GM18526 (cell line): ENCODE measurements at regions not wholly inside any gene's neighbourhood (a gene's known extent, or its start where the extent isn't known, plus 50 kb on each side); places are given as distances from the start of the nearest gene placed in this dataset.

Experiments
- POLR2A ChIP-seq: IDR thresholded peaks from 3 replicates; pipeline ENCODE4 v1.6.1; 2011; ENCODE audit not compliant: insufficient read length; ENCODE audit errors: extremely low read depth

DNA sequence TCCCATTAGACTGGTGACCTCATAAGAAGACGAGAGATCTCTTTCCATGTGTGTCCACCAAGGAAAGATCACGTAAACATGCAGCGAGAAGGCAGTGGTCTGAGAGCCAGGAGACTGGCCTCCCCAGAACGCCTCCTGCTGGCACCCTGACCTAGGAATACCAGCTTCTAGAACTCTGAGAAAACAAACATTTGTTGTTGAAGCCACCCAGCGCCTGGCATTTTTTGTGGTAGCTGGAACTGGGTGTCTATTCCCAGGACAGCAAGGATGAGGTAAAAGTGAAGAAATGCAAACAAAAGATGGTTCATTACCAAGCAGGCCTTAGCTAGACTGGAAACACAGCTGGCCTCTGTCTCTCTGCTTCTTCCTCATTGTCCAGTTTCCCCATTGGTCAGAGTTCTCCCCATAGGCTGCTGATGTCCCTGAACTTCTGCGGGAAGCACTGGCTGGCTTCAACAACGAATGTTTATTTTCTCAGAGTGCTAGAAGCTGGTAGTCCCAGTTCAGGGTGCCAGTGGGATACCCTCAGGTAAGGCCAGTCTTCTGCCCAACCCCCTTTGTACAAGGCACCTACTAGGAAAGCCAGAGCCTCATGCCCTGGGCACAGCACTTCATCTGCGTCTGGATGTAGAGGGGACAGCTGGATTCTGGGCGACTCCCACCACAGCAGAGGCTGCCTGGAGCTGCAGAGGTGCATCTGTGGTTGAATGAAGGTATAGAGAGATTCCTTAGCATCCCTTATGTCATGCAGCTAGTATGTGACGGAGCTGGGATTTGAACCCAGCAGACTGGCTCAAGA is 304.9 kb downstream of the TCERG1L start:
- TF ChIP-seq POLR2A = no peak

DNA sequence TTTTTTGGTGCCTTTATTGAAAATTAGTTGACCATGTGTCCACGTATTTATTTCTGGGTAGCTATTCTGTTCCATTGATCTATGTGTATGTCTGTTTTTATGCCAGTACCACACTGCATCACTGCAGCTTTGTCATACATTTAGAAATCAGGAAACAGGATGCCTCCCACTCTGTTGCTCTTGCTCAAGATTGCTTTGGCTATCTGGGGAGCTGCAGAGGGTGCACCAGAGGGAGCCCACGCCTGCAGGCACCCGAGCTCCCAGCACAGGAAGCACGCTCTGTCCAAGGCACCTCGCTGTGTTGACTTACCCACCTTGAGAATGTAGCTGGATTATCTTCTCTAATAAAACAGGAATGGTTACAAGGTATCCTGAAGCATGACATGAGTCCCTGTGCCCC is 301.7 kb downstream of the TCERG1L start:
- no peak for TF ChIP-seq POLR2A

DNA sequence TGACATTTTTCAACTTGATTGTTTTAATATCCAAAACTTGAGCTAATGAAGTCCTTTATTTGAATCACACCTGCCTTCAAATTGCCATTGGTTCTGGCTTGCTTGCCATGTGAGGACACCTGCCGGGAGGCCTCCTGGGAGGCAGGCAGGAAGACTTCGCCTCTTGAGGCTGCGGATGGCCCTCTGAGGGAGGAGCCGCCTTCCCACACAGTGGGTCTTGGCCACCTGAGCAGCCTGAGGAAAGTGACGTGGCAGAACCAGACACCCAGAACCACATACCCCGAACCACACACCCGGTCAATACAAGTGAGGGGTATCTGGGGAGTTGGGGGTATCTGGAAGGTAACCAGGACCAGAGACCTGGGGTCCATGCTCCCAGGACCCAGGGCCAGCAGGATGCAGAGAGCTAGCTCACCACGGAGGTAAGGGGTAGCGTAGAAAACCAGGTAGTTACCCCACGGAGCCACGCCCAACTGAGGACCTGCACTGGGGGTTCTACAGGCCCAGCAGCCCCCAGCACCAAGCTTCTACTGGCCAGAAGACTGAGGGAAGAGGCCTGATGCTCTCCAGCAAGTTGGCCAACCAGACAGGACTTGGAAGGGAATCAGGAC is 300.5 kb downstream of the TCERG1L start:
- TF ChIP-seq POLR2A = no peak

DNA sequence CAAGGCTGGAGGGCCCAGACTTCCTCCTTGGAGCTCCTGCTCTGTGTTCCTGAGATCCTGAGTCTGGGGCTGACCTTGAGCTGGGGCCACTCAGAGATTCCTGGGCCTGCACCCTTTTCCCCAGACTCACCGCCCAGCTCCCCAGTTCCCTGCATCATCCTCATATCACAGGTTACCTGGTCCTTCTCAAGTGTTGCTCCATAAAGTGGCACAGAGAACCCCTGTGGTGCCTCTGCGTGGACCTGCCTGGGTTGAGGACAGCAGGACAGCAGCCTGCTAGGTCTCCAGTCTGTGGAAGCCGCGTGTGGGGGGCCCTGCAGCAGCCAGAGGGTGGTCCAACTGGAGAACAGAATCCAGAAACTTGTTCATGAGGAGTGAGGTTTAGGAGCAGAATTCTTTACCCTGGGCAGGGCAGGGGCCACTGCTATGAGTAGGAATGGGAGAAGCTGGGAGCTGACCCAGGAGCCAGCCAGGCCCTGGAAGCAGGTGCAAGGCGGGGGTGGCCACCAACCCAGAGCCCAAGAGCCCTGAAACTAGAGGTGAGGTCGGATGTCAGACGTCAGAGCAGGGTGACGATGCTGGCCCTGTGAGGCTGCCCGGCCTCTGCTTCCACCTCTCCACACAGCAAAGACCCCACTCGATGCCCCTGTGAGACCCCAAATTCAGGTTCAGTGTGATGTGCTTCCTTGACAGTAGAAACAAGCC is 299.4 kb downstream of the TCERG1L start:
- TF ChIP-seq POLR2A = no peak

DNA sequence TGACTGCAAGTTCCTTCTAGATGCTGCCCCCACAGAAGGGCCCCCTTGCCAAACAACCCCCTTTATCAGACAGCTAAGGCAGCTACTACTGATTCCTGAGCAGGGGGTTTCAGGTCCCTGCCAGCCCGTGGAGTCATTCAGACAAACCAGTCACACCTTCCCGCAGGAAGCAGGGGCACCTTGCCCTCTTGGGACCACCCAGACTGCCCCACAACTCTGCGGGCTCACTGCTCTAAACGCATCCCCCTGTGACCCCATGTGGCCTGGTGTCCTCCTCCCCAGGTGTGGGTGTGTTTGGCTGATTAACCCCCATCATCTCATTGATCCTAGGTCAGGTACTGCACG is 298.9 kb downstream of the TCERG1L start:
- no peak for TF ChIP-seq POLR2A

DNA sequence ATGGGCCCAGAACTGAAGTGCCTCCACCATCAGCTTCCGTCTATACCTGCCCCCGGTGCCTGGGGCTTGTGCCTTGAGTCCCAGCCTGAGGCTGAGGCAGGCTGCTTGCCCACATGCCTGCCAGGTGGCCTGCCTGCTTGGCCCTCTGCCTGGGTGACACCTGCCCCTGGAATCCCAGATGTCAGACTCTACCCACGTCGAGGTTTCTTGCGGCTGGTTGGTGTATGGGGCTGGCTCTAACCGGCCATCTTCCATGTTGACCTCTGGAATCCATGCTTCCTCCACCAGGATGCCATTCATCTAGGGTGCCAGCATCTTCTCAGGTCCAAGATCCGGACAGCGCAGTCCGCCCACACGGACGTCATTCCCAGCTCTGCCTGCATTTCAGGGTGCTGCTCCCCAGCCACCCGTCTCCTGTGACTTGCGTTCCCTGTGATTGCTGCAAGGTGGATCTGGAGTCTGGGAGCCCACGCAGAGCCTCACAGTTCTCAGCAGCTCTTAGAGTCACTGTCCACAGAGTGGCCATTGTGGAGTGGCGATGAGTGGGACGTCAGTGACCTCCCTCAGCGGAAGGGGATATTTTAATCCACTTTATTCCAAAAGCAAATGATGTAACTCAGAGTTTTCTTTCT is 298.1 kb downstream of the TCERG1L start:
- no peak for TF ChIP-seq POLR2A

DNA sequence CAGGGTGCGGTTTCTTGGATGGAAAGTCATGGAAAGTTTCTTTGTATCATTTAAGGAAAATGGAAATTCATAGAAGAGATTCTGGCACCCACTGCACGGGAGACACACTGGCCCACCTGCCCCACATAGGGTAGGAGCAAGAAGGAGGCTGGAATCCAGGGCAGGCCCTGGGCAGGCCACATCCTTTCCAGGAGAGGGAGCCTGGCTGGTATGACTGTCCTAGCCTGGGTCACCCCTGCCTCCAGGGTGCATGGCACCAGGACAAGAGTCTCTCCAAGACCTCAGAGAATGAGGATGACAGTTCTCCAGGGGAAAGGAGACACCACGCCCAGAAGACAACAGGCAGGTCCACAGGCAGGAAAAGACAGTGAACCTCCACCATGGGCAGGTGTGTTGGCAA is 297.2 kb downstream of the TCERG1L start:
- no peak for TF ChIP-seq POLR2A

DNA sequence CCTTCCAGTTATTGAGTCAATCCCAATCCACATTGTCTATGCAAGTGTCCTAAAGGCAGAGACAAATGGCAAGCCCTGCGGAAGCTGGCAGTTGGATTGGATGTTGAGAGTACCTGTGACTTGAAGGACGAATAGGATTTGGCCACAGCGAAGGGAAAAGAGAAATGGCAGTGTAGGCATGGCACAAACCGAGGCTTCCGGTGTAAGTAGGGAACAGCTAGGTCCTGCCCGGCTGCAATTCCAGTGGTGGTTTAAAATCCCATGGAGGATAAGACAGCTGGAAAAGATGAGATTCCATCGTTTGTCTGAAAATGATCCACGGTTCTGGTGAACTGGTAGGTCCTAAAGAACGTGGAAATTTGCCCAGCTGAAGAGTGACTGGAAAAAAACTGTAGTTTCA is 296.2 kb downstream of the TCERG1L start:
- no peak for TF ChIP-seq POLR2A

DNA sequence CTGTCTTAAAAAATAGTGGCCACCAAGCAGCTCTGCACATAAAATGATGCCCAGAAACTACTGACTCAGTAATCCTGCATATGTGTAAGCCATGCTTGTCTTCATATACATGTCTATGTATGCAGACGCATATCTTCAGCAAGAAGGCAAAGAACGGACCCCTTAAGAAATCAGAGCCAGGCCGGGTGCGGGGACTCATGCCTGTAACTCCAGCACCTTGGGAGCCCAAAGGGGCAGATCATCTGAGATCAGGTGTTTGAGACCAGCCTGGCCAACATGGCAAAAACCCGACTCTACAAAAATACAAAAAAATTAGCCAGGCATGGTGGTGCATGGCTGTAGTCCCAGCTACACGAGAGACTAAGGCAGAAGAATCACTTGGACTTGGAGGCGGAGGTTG is 295.0 kb downstream of the TCERG1L start:
- no peak for TF ChIP-seq POLR2A

DNA sequence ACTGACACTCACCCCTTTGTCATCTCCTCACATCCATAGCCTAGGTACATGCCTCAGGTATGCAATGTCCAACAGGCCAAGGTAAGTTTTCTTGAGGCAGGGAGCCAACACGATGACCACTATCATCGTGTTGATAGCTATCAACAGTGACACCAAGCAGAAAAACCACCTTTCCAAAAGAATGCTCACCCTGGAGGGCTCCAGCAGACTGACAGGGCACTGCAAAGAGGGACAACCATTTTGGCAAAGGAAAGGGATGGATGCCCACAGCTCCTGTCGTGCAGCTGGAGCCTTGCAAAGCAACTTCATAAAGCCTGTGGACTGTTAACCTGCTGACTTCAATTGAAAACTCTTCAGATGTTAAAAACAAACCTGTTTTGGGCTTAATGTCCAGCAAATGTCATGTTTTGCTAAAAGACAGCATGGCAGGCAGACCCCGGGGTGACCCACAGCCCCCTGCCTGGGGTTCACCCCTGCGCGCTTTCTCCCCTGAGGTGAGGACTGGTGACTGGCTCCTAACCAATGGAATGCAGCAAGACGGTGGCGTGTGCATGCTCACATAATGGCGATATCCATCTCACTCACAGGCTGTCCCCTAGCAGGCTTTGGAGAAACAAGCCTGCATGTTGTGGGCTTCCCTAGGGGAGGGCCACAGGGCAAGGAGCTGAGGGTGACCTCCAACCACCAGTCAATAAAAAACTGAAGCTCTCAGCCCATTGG is 293.8 kb downstream of the TCERG1L start:
- TF ChIP-seq POLR2A = no peak

DNA sequence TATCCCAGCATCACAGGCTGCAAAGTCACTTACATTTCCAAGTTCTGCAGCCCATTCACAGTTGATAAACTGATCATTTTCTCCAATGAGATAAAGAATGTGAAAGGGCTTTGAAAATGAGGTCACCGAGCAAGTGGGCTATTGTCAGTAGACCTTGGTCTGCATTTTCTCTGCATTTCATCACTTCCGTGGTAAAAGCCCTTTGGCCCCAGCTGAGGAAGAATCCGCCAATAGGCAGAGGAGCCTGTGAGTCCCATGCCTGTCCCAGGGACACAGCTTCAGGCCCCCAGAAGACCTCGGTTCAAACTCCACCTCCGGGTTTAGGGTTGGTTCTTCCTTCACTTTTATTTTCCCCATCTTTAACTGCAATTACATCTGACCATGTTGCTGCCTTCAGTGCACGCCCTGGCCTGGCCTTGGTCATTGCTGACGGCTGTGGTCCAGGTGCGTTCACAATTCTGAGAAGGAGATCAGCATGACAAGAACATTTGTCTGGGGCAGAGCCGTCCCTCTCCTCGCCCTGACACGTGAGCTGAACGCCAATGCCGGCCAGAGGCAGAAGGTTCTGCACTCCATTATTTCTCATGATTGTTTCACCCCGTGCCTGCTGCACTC is 292.5 kb downstream of the TCERG1L start:
- TF ChIP-seq POLR2A = no peak

DNA sequence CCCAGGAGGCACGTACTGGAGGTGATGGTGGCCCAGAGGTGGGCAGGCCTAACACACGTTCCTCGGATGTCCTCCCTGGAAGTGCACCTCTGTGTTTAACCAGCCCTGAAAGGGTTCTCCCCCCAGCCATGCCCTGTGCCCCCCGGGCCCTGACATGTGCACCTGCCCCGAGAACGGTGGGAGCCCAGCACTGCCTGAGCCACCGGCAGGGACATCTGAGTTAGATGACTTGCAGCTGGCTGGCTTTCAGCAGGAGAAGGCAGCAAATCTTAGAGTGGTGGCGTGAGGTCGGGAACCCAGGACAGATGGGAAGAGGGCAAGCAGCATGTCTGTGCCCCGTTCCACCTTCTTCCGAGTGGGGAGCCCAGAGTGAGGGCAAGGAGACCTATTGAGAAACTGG is 291.8 kb downstream of the TCERG1L start:
- TF ChIP-seq POLR2A = no peak

DNA sequence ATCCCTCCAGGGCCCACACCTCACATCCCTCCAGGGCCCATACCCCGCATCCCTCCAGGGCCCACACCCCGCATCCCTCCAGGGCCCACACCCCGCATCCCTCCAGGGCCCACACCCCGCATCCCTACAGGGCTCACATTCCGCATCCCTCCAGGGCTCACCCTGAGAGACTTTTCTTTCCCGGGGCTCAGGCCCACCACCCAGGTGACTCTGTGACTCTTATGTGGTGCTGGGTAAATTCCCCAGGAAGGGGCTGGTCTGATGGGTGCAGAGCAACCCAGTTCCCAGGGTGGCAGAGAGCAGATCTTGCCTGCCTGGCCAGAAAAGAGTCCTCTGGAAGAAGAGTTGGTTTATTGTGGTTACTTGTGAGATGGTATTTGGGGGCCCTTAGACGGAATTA is 290.7 kb downstream of the TCERG1L start:
- TF ChIP-seq POLR2A = no peak

DNA sequence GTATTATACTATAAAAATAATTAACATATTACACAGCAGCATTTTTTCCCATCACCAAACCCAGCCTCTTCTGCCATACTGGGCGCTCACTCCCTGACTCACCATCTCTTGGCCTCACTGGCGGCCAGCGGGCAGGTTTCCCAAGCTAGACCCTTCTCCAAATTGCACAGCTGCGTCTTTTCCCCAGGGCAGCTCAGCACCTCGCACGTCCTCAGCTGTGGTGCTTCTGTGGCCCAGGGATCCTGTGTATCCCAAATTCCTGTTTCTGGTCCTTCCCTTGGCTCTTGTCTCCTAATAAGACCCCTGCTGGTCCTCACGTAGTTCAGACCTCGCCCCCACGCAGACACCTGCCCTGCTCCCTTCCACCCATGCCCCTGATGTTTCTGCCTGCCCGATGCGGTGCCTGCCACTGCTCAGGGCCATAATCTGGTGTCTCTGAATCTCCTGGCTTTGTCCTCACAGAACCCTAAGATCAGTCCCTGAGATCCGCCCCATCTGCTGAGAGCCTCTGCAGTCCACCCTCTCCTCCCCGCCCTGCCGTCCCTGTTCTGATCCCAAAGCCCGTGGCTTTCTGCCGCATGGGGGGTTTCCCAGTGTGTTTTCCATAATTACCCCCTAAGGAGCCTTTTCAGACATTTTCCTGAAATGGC is 290.1 kb downstream of the TCERG1L start:
- TF ChIP-seq POLR2A = no peak
